ENCODE measurements at regions not wholly inside any gene's neighbourhood (a gene's known extent, or its start where the extent isn't known, plus 50 kb on each side); places are given as distances from the start of the nearest gene placed in this dataset.
"Not testable (repeated sequence)": the region's sequence is repeated elsewhere in the genome, so short reads cannot be mapped to it uniquely, and the experiment has no call there.

- Mint-ChIP-seq H3K4me3 (ENCODE audit: unreplicated experiment) (no peak overlapping the region), H3K4me1 (ENCODE audit: low read depth) (no peaks in the 10 kb centered on the region), H3K36me3 (ENCODE audit: low read depth) (no peaks in the 10 kb centered on the region), H3K27me3 (ENCODE audit: low read depth) (no peaks in the 10 kb centered on the region), H3K27ac (ENCODE audit: unreplicated experiment) (no peak overlapping the region), H3K9me3 (ENCODE audit: low read depth) (no peaks in the 10 kb centered on the region)
- no peak for TF ChIP-seq CTCF (IDR thresholded peaks at IDR 0.05)
- no peak for DNase-seq (ENCODE audit: low spot score)
Observed at GRCh38 chr6:16939351-16939750, 162.5 kb upstream of the STMND1 start.

- H3K27me3 Mint-ChIP-seq (ENCODE audit: low read depth), result no peaks in the 10 kb centered on the region
Observed at GRCh38 chr6:16936893-16937292, 165.0 kb upstream of the STMND1 start.

GRCh38 chr6:16933961-16934360 lies 167.9 kb upstream of the STMND1 start:
- Mint-ChIP-seq H3K27me3 (ENCODE audit: low read depth) (no peaks in the 10 kb centered on the region), H3K4me3 (ENCODE audit: unreplicated experiment) (no peak overlapping the region), H3K9me3 (ENCODE audit: low read depth) (peaks cover 3% of the 10 kb centered on the region), H3K36me3 (ENCODE audit: low read depth) (no peaks in the 10 kb centered on the region), H3K27ac (ENCODE audit: unreplicated experiment) (no peak overlapping the region), H3K4me1 (ENCODE audit: low read depth) (peaks cover 5% of the 10 kb centered on the region)
- TF ChIP-seq CTCF (IDR thresholded peaks at IDR 0.05), result no peak
- no peak for DNase-seq (ENCODE audit: low spot score)

More at GRCh38 chr6:16936893-16937292, 165.0 kb upstream of the STMND1 start:
- no peak for DNase-seq (ENCODE audit: low spot score)
- Mint-ChIP-seq H3K27ac (ENCODE audit: unreplicated experiment) (no peak overlapping the region), H3K36me3 (ENCODE audit: low read depth) (no peaks in the 10 kb centered on the region), H3K4me3 (ENCODE audit: unreplicated experiment) (no peak overlapping the region), H3K9me3 (ENCODE audit: low read depth) (no peaks in the 10 kb centered on the region), H3K4me1 (ENCODE audit: low read depth) (no peaks in the 10 kb centered on the region)
- no peak for TF ChIP-seq CTCF (IDR thresholded peaks at IDR 0.05)

GRCh38 chr6:16933532-16933931 lies 168.3 kb upstream of the STMND1 start:
- no peaks in the 10 kb centered on the region for H3K36me3 Mint-ChIP-seq (ENCODE audit: low read depth)
- TF ChIP-seq CTCF (IDR thresholded peaks at IDR 0.05), result no peak
- no peak overlapping the region for H3K27ac Mint-ChIP-seq (ENCODE audit: unreplicated experiment)
- H3K27me3 Mint-ChIP-seq (ENCODE audit: low read depth), result no peaks in the 10 kb centered on the region
- peaks cover 5% of the 10 kb centered on the region for H3K4me1 Mint-ChIP-seq (ENCODE audit: low read depth)
- no peak for DNase-seq (ENCODE audit: low spot score)
- peaks cover 3% of the 10 kb centered on the region for H3K9me3 Mint-ChIP-seq (ENCODE audit: low read depth)
- H3K4me3 Mint-ChIP-seq (ENCODE audit: unreplicated experiment), result no peak overlapping the region

GRCh38 chr6:16932920-16933319 lies 168.9 kb upstream of the STMND1 start:
- H3K27ac Mint-ChIP-seq (ENCODE audit: unreplicated experiment), result no peak overlapping the region

GRCh38 chr6:16931079-16931478 lies 169.8 kb upstream of the ATXN1 start:
- not testable (repeated sequence) for DNase-seq (ENCODE audit: low spot score); H3K36me3 Mint-ChIP-seq (ENCODE audit: low read depth); H3K4me3 Mint-ChIP-seq (ENCODE audit: unreplicated experiment); H3K27ac Mint-ChIP-seq (ENCODE audit: unreplicated experiment); H3K9me3 Mint-ChIP-seq (ENCODE audit: low read depth); H3K4me1 Mint-ChIP-seq (ENCODE audit: low read depth); H3K27me3 Mint-ChIP-seq (ENCODE audit: low read depth)

More at GRCh38 chr6:16932920-16933319, 168.9 kb upstream of the STMND1 start:
- no peaks in the 10 kb centered on the region for H3K27me3 Mint-ChIP-seq (ENCODE audit: low read depth)
- no peak for TF ChIP-seq CTCF (IDR thresholded peaks at IDR 0.05)
- DNase-seq (ENCODE audit: low spot score), result no peak
- H3K36me3 Mint-ChIP-seq (ENCODE audit: low read depth), result no peaks in the 10 kb centered on the region
- H3K9me3 Mint-ChIP-seq (ENCODE audit: low read depth), result peaks cover 3% of the 10 kb centered on the region
- H3K4me1 Mint-ChIP-seq (ENCODE audit: low read depth), result peaks cover 5% of the 10 kb centered on the region
- H3K4me3 Mint-ChIP-seq (ENCODE audit: unreplicated experiment), result no peak overlapping the region

Data from chondrocyte (in vitro differentiated cells).